Mesenchymal stem cell (in vitro differentiated cells and primary cell): ENCODE measurements at regions not wholly inside any gene's neighbourhood (a gene's known extent, or its start where the extent isn't known, plus 50 kb on each side); places are given as distances from the start of the nearest gene placed in this dataset.

ENCODE experiments used
- DNase-seq: peaks from one replicate; pipeline ENCODE4 v3.0.0-alpha.2; 2013
- H2AFZ ChIP-seq: one replicate; pipeline ENCODE4 v1.6.1; 2013; ENCODE audit warnings: low read depth, mild to moderate bottlenecking, control low read depth, inconsistent platforms, low read length, moderate library complexity
- H2AK5ac ChIP-seq: 2 replicates; pipeline ENCODE4 v1.6.1; 2013; ENCODE audit warnings: low read length, moderate library complexity, mild to moderate bottlenecking, inconsistent platforms; ENCODE audit not compliant: severe bottlenecking
- H2BK120ac ChIP-seq: one replicate; pipeline ENCODE4 v1.6.1; 2013; ENCODE audit warnings: low read depth, mild to moderate bottlenecking, inconsistent platforms, low read length, moderate library complexity
- H2BK12ac ChIP-seq, 2 experiments: one replicate each; pipeline ENCODE4 v1.6.1; 2013; ENCODE audit warnings: inconsistent platforms in 2 of 2, low read length in 2 of 2, mild to moderate bottlenecking in 2 of 2, moderate library complexity in 2 of 2, control low read depth in 1 of 2
- H2BK15ac ChIP-seq: one replicate; pipeline ENCODE4 v1.6.1; 2013; ENCODE audit warnings: mild to moderate bottlenecking, low read depth, inconsistent platforms; ENCODE audit not compliant: poor library complexity, severe bottlenecking
- H2BK5ac ChIP-seq: 2 replicates; pipeline ENCODE4 v1.6.1; 2013; ENCODE audit warnings: low read depth, mild to moderate bottlenecking, low read length, control low read depth, inconsistent platforms; ENCODE audit not compliant: poor library complexity, severe bottlenecking
- H3K14ac ChIP-seq, 2 experiments: one replicate each; pipeline ENCODE4 v1.6.1; 2013; ENCODE audit warnings: inconsistent platforms in 2 of 2, low read length in 2 of 2, control low read depth in 1 of 2, mild to moderate bottlenecking in 1 of 2, moderate library complexity in 1 of 2
- H3K18ac ChIP-seq, 2 experiments: one replicate each; pipeline ENCODE4 v1.6.1; 2013; ENCODE audit warnings: inconsistent platforms in 2 of 2, low read length in 2 of 2, control low read depth in 1 of 2, low read depth in 1 of 2, mild to moderate bottlenecking in 1 of 2
- H3K23ac ChIP-seq, 2 experiments: one replicate each; pipeline ENCODE4 v1.6.1; 2013; ENCODE audit warnings: inconsistent platforms in 2 of 2, low read length in 2 of 2, mild to moderate bottlenecking in 2 of 2, moderate library complexity in 2 of 2, control low read depth in 1 of 2
- H3K27ac ChIP-seq: 2 replicates; pipeline ENCODE4 v1.5.1; 2013; ENCODE audit warnings: mild to moderate bottlenecking, moderate library complexity, low read length, control low read depth, inconsistent platforms; ENCODE audit not compliant: poor library complexity, severe bottlenecking
- H3K27me3 ChIP-seq, 2 experiments: 2 replicates each; pipeline versions ENCODE4 v1.6.1 to v1.7.0; 2013; ENCODE audit warnings: low read length in 2 of 2, mild to moderate bottlenecking in 2 of 2, moderate library complexity in 2 of 2, control low read depth in 1 of 2, inconsistent platforms in 1 of 2; ENCODE audit not compliant: control insufficient read depth in 1 of 2, insufficient read depth in 1 of 2
- H3K36me3 ChIP-seq, 2 experiments: 2 replicates each; pipeline versions ENCODE4 v1.6.1 to v1.7.0; 2013; ENCODE audit warnings: low read length in 2 of 2, control low read depth in 1 of 2, inconsistent platforms in 1 of 2, low read depth in 1 of 2, mild to moderate bottlenecking in 1 of 2; ENCODE audit not compliant: insufficient read depth in 2 of 2, control insufficient read depth in 1 of 2
- H3K4ac ChIP-seq, 2 experiments: one replicate each; pipeline ENCODE4 v1.6.1; 2013; ENCODE audit warnings: inconsistent platforms in 2 of 2, low read length in 2 of 2, mild to moderate bottlenecking in 2 of 2, moderate library complexity in 2 of 2, control low read depth in 1 of 2, low read depth in 1 of 2
- H3K4me1 ChIP-seq: 2 replicates; pipeline ENCODE4 v1.6.1; 2013; ENCODE audit warnings: low read depth, low read length, control low read depth; ENCODE audit not compliant: control insufficient read depth, insufficient read depth
- H3K4me2 ChIP-seq: 2 replicates; pipeline ENCODE4 v1.6.1; 2013; ENCODE audit warnings: low read length, mild to moderate bottlenecking, inconsistent platforms; ENCODE audit not compliant: poor library complexity, severe bottlenecking
- H3K4me3 ChIP-seq, 2 experiments: 2 replicates each; pipeline versions ENCODE4 v1.5.1 to v1.7.0; 2013; ENCODE audit warnings: low read length in 2 of 2, mild to moderate bottlenecking in 2 of 2, control low read depth in 1 of 2, low read depth in 1 of 2; ENCODE audit not compliant: insufficient read depth in 1 of 2
- H3K79me1 ChIP-seq: replicated peaks from 2 replicates; pipeline ENCODE4 v1.6.1; 2013; ENCODE audit warnings: mild to moderate bottlenecking, control low read depth, low read length, inconsistent platforms; ENCODE audit not compliant: poor library complexity, severe bottlenecking
- H3K9ac ChIP-seq: 2 replicates; pipeline ENCODE4 v1.7.0; 2013; ENCODE audit warnings: mild to moderate bottlenecking, low read length, moderate library complexity
- H3K9me3 ChIP-seq: 2 replicates; pipeline ENCODE4 v1.7.0; 2013; ENCODE audit warnings: mild to moderate bottlenecking, low read length; ENCODE audit not compliant: control insufficient read depth
- H4K8ac ChIP-seq: one replicate; pipeline ENCODE4 v1.6.1; 2013; ENCODE audit warnings: inconsistent platforms, mild to moderate bottlenecking, low read length, moderate library complexity
- H4K91ac ChIP-seq: one replicate; pipeline ENCODE4 v1.6.1; 2013; ENCODE audit warnings: mild to moderate bottlenecking, low read length, inconsistent platforms
- WGBS: methylation state at CpG from one replicate; pipeline ENCODE4 v1.1.7; 2013; ENCODE audit warnings: mixed read lengths; 5-methylcytosine and 5-hydroxymethylcytosine counted together

GRCh38 chr6:8583291-8583690, 147.9 kb upstream of the SLC35B3 start:
- no peak for DNase-seq
- Histone ChIP-seq H3K36me3 (no peaks in the 10 kb centered on the region), H2BK120ac (no peak overlapping the region), H3K9ac (no peak overlapping the region), H3K4me3 (no peak overlapping the region), H3K4me2 (no peak overlapping the region), H2BK15ac (no peak overlapping the region), H2BK5ac (no peak overlapping the region), H3K9me3 (peaks cover 4% of the 10 kb centered on the region), H3K18ac (no peak overlapping the region), H3K4ac (no peak overlapping the region), H3K23ac (no peak overlapping the region), H4K91ac (no peak overlapping the region), H2BK12ac (no peak overlapping the region), H3K4me1 (no peaks in the 10 kb centered on the region), H2AFZ (no peak overlapping the region), H3K14ac (no peak overlapping the region), H3K79me1 (no peaks in the 10 kb centered on the region), H2AK5ac (no peak overlapping the region), H4K8ac (no peak overlapping the region), H3K27ac (no peak overlapping the region), H3K27me3 (no peaks in the 10 kb centered on the region)

DNA sequence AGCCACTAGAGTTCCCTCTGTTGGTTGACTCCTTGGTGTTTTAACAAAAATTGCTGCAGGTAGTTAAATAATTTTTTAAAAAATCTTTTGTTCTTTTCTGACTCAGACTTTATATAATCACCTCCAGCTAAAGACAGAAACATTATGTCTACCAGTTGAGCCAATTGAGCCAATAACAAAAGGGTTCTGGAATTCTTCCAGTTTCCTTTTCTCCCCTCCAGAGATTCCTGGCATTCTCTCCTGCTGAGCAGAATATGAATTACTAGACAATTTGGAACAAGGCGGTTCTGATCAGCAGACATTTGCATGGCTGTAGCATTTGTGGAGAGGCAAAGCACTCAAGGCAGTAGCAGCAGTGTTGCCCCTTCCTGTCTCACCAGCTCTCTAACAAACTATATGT, 144.0 kb upstream of the SLC35B3 start:
- Histone ChIP-seq H2BK12ac (no peak overlapping the region), H3K4ac (no peak overlapping the region), H2BK120ac (no peak overlapping the region), H2AFZ (no peak overlapping the region), H3K36me3 (no peaks in the 10 kb centered on the region), H4K8ac (no peak overlapping the region), H2BK5ac (no peak overlapping the region), H3K27ac (no peak overlapping the region), H4K91ac (no peak overlapping the region), H3K18ac (no peak overlapping the region), H2BK15ac (no peak overlapping the region), H3K9me3 (peaks cover 4% of the 10 kb centered on the region), H3K14ac (no peak overlapping the region), H2AK5ac (no peak overlapping the region), H3K79me1 (no peaks in the 10 kb centered on the region), H3K27me3 (no peaks in the 10 kb centered on the region), H3K23ac (no peak overlapping the region), H3K4me2 (no peak overlapping the region), H3K9ac (no peak overlapping the region), H3K4me1 (no peaks in the 10 kb centered on the region), H3K4me3 (no peak overlapping the region)
- WGBS, result 71% methylated on average over 1 of the region's 1 CpG
- DNase-seq, result no peak

- Histone ChIP-seq H2BK120ac (no peak overlapping the region), H3K27ac (no peak overlapping the region), H3K18ac (no peak overlapping the region), H3K4me2 (no peak overlapping the region), H2AK5ac (no peak overlapping the region), H4K91ac (no peak overlapping the region), H3K9me3 (peaks cover 4% of the 10 kb centered on the region), H3K9ac (no peak overlapping the region), H3K23ac (no peak overlapping the region), H3K36me3 (no peaks in the 10 kb centered on the region), H3K4me1 (no peaks in the 10 kb centered on the region), H2BK15ac (no peak overlapping the region), H2AFZ (no peak overlapping the region), H3K14ac (no peak overlapping the region), H3K4ac (no peak overlapping the region), H4K8ac (no peak overlapping the region), H3K27me3 (no peaks in the 10 kb centered on the region), H2BK5ac (no peak overlapping the region), H2BK12ac (no peak overlapping the region), H3K4me3 (no peak overlapping the region), H3K79me1 (no peaks in the 10 kb centered on the region)
- DNase-seq, result no peak
- no CpG with 5 or more reads among the region's 1 CpG for WGBS
Measured at GRCh38 chr6:8578006-8578405, 142.7 kb upstream of the SLC35B3 start.

- no peak overlapping the region for H2BK15ac ChIP-seq
- H2BK12ac ChIP-seq, result no peak overlapping the region
- H2BK120ac ChIP-seq, result no peak overlapping the region
- H3K9ac ChIP-seq, result no peak overlapping the region
- H3K4me2 ChIP-seq, result no peak overlapping the region
- H3K4ac ChIP-seq, result no peak overlapping the region
- no peak overlapping the region for H3K27ac ChIP-seq
- H3K18ac ChIP-seq, result no peak overlapping the region
- no peak overlapping the region for H4K91ac ChIP-seq
- no peak overlapping the region for H3K14ac ChIP-seq
- no peak overlapping the region for H3K4me3 ChIP-seq
- H3K27me3 ChIP-seq, result no peaks in the 10 kb centered on the region
- no peak overlapping the region for H3K23ac ChIP-seq
- no peaks in the 10 kb centered on the region for H3K79me1 ChIP-seq
- no peak overlapping the region for H2AFZ ChIP-seq
- no peaks in the 10 kb centered on the region for H3K36me3 ChIP-seq
- no peak for DNase-seq
- no peak overlapping the region for H2BK5ac ChIP-seq
- H3K9me3 ChIP-seq, result peaks cover 3% of the 10 kb centered on the region
- no peak overlapping the region for H2AK5ac ChIP-seq
- WGBS, result 91% methylated on average over 5 of the region's 6 CpGs
- H4K8ac ChIP-seq, result no peak overlapping the region
- no peaks in the 10 kb centered on the region for H3K4me1 ChIP-seq
Measured at GRCh38 chr6:8574749-8575468, 139.6 kb upstream of the SLC35B3 start.
